ENCODE measurements at regions not wholly inside any gene's neighbourhood (a gene's known extent, or its start where the extent isn't known, plus 50 kb on each side); places are given as distances from the start of the nearest gene placed in this dataset.

DNA sequence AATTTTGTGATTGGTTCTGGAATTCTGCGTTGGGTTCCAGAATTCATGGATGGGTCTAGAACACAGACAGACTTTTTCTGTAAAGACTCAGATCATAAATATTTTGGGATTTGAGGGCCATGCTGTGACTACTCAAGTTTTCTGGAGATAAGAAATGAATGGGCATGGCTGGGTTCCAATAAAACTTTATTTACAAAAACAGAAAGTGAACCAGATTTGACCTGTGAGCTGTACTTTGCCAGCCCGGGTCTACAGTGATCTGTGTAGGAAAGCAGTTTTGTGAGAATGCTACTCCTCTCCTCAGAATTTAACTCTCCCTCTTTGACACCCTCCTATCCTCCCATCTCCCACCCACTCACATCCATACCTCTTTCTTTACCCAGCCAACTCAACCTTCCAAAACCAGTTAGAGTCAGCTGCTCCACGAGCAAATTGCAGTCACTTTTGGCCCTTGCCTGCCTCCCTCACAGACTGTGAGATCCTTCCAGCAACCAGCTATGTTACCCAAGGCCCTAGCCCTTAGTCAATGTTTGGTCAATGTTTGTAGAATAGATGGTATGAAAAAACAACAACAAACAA lies 312.8 kb upstream of the ZMIZ1 start:
- TF ChIP-seq EZH2 (IDR thresholded peaks at IDR 0.05; ENCODE audit: borderline replicate concordance, insufficient read depth, low read depth, low read length, poor library complexity, severe bottlenecking), result no peak
- TF ChIP-seq, protein P1, sequence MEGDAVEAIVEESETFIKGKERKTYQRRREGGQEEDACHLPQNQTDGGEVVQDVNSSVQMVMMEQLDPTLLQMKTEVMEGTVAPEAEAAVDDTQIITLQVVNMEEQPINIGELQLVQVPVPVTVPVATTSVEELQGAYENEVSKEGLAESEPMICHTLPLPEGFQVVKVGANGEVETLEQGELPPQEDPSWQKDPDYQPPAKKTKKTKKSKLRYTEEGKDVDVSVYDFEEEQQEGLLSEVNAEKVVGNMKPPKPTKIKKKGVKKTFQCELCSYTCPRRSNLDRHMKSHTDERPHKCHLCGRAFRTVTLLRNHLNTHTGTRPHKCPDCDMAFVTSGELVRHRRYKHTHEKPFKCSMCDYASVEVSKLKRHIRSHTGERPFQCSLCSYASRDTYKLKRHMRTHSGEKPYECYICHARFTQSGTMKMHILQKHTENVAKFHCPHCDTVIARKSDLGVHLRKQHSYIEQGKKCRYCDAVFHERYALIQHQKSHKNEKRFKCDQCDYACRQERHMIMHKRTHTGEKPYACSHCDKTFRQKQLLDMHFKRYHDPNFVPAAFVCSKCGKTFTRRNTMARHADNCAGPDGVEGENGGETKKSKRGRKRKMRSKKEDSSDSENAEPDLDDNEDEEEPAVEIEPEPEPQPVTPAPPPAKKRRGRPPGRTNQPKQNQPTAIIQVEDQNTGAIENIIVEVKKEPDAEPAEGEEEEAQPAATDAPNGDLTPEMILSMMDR (IDR thresholded peaks at IDR 0.05), result no peak
- H3K27me3 Mint-ChIP-seq, result peaks cover 34% of the 10 kb centered on the region
- no peaks in the 10 kb centered on the region for H3K79me2 ChIP-seq (ENCODE audit: control insufficient read depth, insufficient read depth, low read length)
- H3K9ac ChIP-seq (ENCODE audit: low read length), result no peak overlapping the region
- no peaks in the 10 kb centered on the region for H3K4me1 Mint-ChIP-seq
- no peaks in the 10 kb centered on the region for H3K36me3 ChIP-seq (replicated peaks in 1 of 2; ENCODE audit: control extremely low read depth in 1 of 2, control insufficient read depth in 1 of 2, extremely low read depth in 1 of 2, insufficient read depth in 2 of 2, low read length in 1 of 2)
- H3K4me3 ChIP-seq (ENCODE audit: control extremely low read depth in 1 of 5, extremely low read depth in 1 of 5, insufficient read depth in 1 of 5, low read depth in 2 of 5, low read length in 4 of 5), result no peak overlapping the region
- no peak overlapping the region for H3K4me3 Mint-ChIP-seq
- WGBS (ENCODE audit: insufficient coverage), result 100% methylated on average over 1 of the region's 3 CpGs
- no peaks in the 10 kb centered on the region for H3K4me1 ChIP-seq (ENCODE audit: control insufficient read depth in 2 of 2, insufficient read depth in 2 of 2, low read length in 2 of 2)
- H3K27ac Mint-ChIP-seq, result no peak overlapping the region
- no peaks in the 10 kb centered on the region for H3K9me3 ChIP-seq (ENCODE audit: control extremely low read depth in 1 of 3, control insufficient read depth in 2 of 3, insufficient read depth in 1 of 3, low read length in 2 of 3)
- no peaks in the 10 kb centered on the region for H3K9me3 Mint-ChIP-seq (ENCODE audit: insufficient read depth)
- no peak overlapping the region for H2AFZ ChIP-seq (ENCODE audit: insufficient read depth, low read depth, low read length, poor library complexity, severe bottlenecking)
- intact Hi-C loops (cut with micrococcal nuclease), result no loop called here
- POLR2A ChIA-PET, result no interaction called here
- no peaks in the 10 kb centered on the region for H4K20me1 ChIP-seq (ENCODE audit: control insufficient read depth, insufficient read depth, low read length, poor library complexity, severe bottlenecking)
- peaks cover 0 to 16% (median 3%) of the 10 kb centered on the region in 4 experiments for H3K27me3 ChIP-seq (replicated peaks in 1 of 4; ENCODE audit: control extremely low read depth in 1 of 4, control insufficient read depth in 3 of 4, insufficient read depth in 4 of 4, low read length in 3 of 4)
- DNase-seq, result no peak
- ATAC-seq (ENCODE audit: low read depth), result no peak
- H3K27ac ChIP-seq (ENCODE audit: low read length in 2 of 2), result no peak overlapping the region
- CTCF ChIA-PET, result interaction anchor here (1.0 kb wide), 1 partner anchor 440 kb away, joined by 4 read pairs; no protein-coding TSS in a partner anchor
- H3K4me2 ChIP-seq (replicated peaks; ENCODE audit: low read depth, low read length, poor library complexity, severe bottlenecking), result no peak overlapping the region

DNA sequence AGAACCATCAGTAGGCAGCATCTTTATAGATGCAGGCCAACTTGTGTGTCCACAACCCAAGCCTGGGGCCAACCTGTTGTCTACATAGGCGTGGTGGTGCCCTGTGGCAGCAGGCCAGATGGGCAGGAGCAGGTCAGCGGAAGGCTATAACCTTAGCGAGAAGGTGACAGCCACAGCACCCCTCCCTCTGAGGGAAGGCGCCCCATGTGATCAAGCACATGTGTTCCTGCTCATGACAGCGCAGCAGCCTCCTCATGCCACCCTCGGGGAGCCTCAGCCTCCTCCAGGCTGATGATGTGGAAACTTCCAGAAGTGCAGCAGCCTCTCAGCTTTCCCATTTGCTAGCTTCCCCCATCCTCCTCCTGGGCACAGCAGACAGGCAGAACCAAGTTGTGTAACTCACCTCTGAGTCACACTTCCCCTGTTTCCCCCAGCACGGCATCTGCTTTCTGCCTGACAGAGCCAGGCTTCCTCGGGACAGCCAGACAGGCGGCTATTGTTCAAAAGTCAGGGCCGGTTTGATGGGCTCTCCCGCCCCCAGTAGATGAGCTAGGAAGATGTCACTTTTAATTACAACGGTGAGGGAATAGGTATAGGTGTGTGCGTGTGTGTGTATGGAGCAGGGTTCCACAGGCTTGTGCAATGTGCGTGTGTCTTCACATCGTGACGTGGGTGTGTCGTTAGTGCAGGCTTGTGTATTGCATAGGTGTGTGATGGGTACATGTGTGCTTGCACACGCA lies 312.0 kb upstream of the ZMIZ1 start:
- no peak for ATAC-seq (ENCODE audit: low read depth)
- POLR2A ChIA-PET, result no interaction called here

More for the DNA sequence above, 312.0 kb upstream of the ZMIZ1 start:
- no peaks in the 10 kb centered on the region for H4K20me1 ChIP-seq (ENCODE audit: control insufficient read depth, insufficient read depth, low read length, poor library complexity, severe bottlenecking)
- H2AFZ ChIP-seq (ENCODE audit: insufficient read depth, low read depth, low read length, poor library complexity, severe bottlenecking), result no peak overlapping the region
- H3K9me3 Mint-ChIP-seq (ENCODE audit: insufficient read depth), result no peaks in the 10 kb centered on the region
- H3K4me1 Mint-ChIP-seq, result no peaks in the 10 kb centered on the region
- no peak overlapping the region for H3K27ac ChIP-seq (ENCODE audit: low read length in 2 of 2)
- H3K4me3 ChIP-seq (ENCODE audit: control extremely low read depth in 1 of 5, extremely low read depth in 1 of 5, insufficient read depth in 1 of 5, low read depth in 2 of 5, low read length in 4 of 5), result no peak overlapping the region
- no peaks in the 10 kb centered on the region for H3K36me3 ChIP-seq (replicated peaks in 1 of 2; ENCODE audit: control extremely low read depth in 1 of 2, control insufficient read depth in 1 of 2, extremely low read depth in 1 of 2, insufficient read depth in 2 of 2, low read length in 1 of 2)
- no peak overlapping the region for H3K4me3 Mint-ChIP-seq
- no peaks in the 10 kb centered on the region for H3K4me1 ChIP-seq (ENCODE audit: control insufficient read depth in 2 of 2, insufficient read depth in 2 of 2, low read length in 2 of 2)
- no peak overlapping the region for H3K27ac Mint-ChIP-seq
- H3K27me3 Mint-ChIP-seq, result peaks cover 32% of the 10 kb centered on the region
- no peak for TF ChIP-seq EZH2 (IDR thresholded peaks at IDR 0.05; ENCODE audit: borderline replicate concordance, insufficient read depth, low read depth, low read length, poor library complexity, severe bottlenecking)
- TF ChIP-seq, protein P1 (IDR thresholded peaks at IDR 0.05), result no peak
- H3K9me3 ChIP-seq (ENCODE audit: control extremely low read depth in 1 of 3, control insufficient read depth in 2 of 3, insufficient read depth in 1 of 3, low read length in 2 of 3), result no peaks in the 10 kb centered on the region
- H3K9ac ChIP-seq (ENCODE audit: low read length), result no peak overlapping the region
- CTCF ChIA-PET, result interaction anchor here (1.0 kb wide), 1 partner anchor 439 kb away, joined by 4 read pairs; no protein-coding TSS in a partner anchor
- no peaks in the 10 kb centered on the region for H3K79me2 ChIP-seq (ENCODE audit: control insufficient read depth, insufficient read depth, low read length)
- WGBS (ENCODE audit: insufficient coverage), result 36% methylated on average over 18 of the region's 18 CpGs
- intact Hi-C loops (cut with micrococcal nuclease), result no loop called here
- H3K27me3 ChIP-seq (replicated peaks in 1 of 4; ENCODE audit: control extremely low read depth in 1 of 4, control insufficient read depth in 3 of 4, insufficient read depth in 4 of 4, low read length in 3 of 4), result peaks cover 0 to 14% (median 3%) of the 10 kb centered on the region in 4 experiments
- no peak for DNase-seq
- H3K4me2 ChIP-seq (replicated peaks; ENCODE audit: low read depth, low read length, poor library complexity, severe bottlenecking), result no peak overlapping the region
